ENCODE measurements at regions not wholly inside any gene's neighbourhood (a gene's known extent, or its start where the extent isn't known, plus 50 kb on each side); places are given as distances from the start of the nearest gene placed in this dataset.

GRCh38 chr11:112526699-112527416 is 266.2 kb upstream of the PLET1 start:
- H3K4me1 ChIP-seq, result peaks cover 0 to 18% (median 6%) of the 10 kb centered on the region in 4 donors
- in situ Hi-C loops (cut with MboI; ENCODE audit: low pct_ligation_motif_present in 1 of 4, low pct_unique_long_range_greater_than_20kb in 1 of 4, low sequenced_read_pairs in 3 of 4) (no loop called here), intact Hi-C loops (cut with DNase I; ENCODE audit: low total_unique reads) (no loop called here)
- no peak for TF ChIP-seq POLR2AphosphoS5 (IDR thresholded peaks at IDR 0.05)
- no peak for TF ChIP-seq POLR2A (IDR thresholded peaks at IDR 0.05)
- no peak for TF ChIP-seq EP300 (IDR thresholded peaks at IDR 0.05; ENCODE audit: low read depth)
- TF ChIP-seq CTCF (IDR thresholded peaks at IDR 0.05), result no peak
- no peak overlapping the region for H3K27ac ChIP-seq
- 27 to 47% methylated on average over 2 of the region's 2 CpGs for WGBS, 2 donors (ENCODE audit: low coverage in 1 of 2)
- H3K36me3 ChIP-seq, result no peaks in the 10 kb centered on the region
- H3K4me3 ChIP-seq, result no peak overlapping the region
- no peaks in the 10 kb centered on the region for H3K27me3 ChIP-seq
- DNase-seq, result no peak
- no peaks in the 10 kb centered on the region for H3K9me3 ChIP-seq

- Histone ChIP-seq H3K27ac (no peak overlapping the region), H3K4me1 (peaks cover 0 to 10% (median 6%) of the 10 kb centered on the region in 4 donors), H3K27me3 (no peaks in the 10 kb centered on the region), H3K9me3 (no peaks in the 10 kb centered on the region), H3K36me3 (no peaks in the 10 kb centered on the region), H3K4me3 (no peak overlapping the region)
- WGBS, 2 donors (ENCODE audit: low coverage in 1 of 2), result 79 to 80% methylated on average over 4 of the region's 4 CpGs
- no peak for DNase-seq
- TF ChIP-seq POLR2AphosphoS5 (IDR thresholded peaks at IDR 0.05) (no peak), CTCF (IDR thresholded peaks at IDR 0.05) (no peak), EP300 (IDR thresholded peaks at IDR 0.05; ENCODE audit: low read depth) (no peak), POLR2A (IDR thresholded peaks at IDR 0.05) (no peak)
- intact Hi-C loops (cut with DNase I; ENCODE audit: low total_unique reads) (no loop called here), in situ Hi-C loops (cut with MboI; ENCODE audit: low pct_ligation_motif_present in 1 of 4, low pct_unique_long_range_greater_than_20kb in 1 of 4, low sequenced_read_pairs in 3 of 4) (no loop called here)
Observed at GRCh38 chr11:112529071-112529470, 268.4 kb upstream of the PLET1 start.

- intact Hi-C loops (cut with DNase I; ENCODE audit: low total_unique reads), result no loop called here
Observed at GRCh38 chr11:112532506-112532905, 271.8 kb upstream of the PLET1 start.

GRCh38 chr11:112533682-112534081 is 273.0 kb upstream of the PLET1 start:
- H3K4me1 ChIP-seq, result peaks cover 0 to 6% (median 0%) of the 10 kb centered on the region in 4 donors
- H3K36me3 ChIP-seq, result no peaks in the 10 kb centered on the region
- no peak overlapping the region for H3K4me3 ChIP-seq
- intact Hi-C loops (cut with DNase I; ENCODE audit: low total_unique reads) (no loop called here), in situ Hi-C loops (cut with MboI; ENCODE audit: low pct_ligation_motif_present in 1 of 4, low pct_unique_long_range_greater_than_20kb in 1 of 4, low sequenced_read_pairs in 3 of 4) (no loop called here)
- H3K27me3 ChIP-seq, result no peaks in the 10 kb centered on the region
- no peak for DNase-seq
- no peaks in the 10 kb centered on the region for H3K9me3 ChIP-seq
- TF ChIP-seq CTCF (IDR thresholded peaks at IDR 0.05) (no peak), POLR2A (IDR thresholded peaks at IDR 0.05) (no peak), EP300 (IDR thresholded peaks at IDR 0.05; ENCODE audit: low read depth) (no peak), POLR2AphosphoS5 (IDR thresholded peaks at IDR 0.05) (no peak)
- no peak overlapping the region for H3K27ac ChIP-seq

More at GRCh38 chr11:112532506-112532905, 271.8 kb upstream of the PLET1 start:
- Histone ChIP-seq H3K4me1 (peaks cover 0 to 6% (median 0%) of the 10 kb centered on the region in 4 donors), H3K9me3 (no peaks in the 10 kb centered on the region), H3K36me3 (no peaks in the 10 kb centered on the region), H3K27ac (no peak overlapping the region), H3K4me3 (no peak overlapping the region), H3K27me3 (no peaks in the 10 kb centered on the region)
- WGBS, 2 donors (ENCODE audit: low coverage in 1 of 2), result 85 to 100% methylated on average over 1 of the region's 1 CpG
- DNase-seq, result no peak
- TF ChIP-seq POLR2A (IDR thresholded peaks at IDR 0.05), result no peak
- no peak for TF ChIP-seq POLR2AphosphoS5 (IDR thresholded peaks at IDR 0.05)
- no peak for TF ChIP-seq EP300 (IDR thresholded peaks at IDR 0.05; ENCODE audit: low read depth)
- TF ChIP-seq CTCF (IDR thresholded peaks at IDR 0.05), result no peak
- in situ Hi-C loops (cut with MboI; ENCODE audit: low pct_ligation_motif_present in 1 of 4, low pct_unique_long_range_greater_than_20kb in 1 of 4, low sequenced_read_pairs in 3 of 4), result no loop called here

All from transverse colon (tissue), 4 donors.